GM21529 (cell line): ENCODE measurements at regions not wholly inside any gene's neighbourhood (a gene's known extent, or its start where the extent isn't known, plus 50 kb on each side); places are given as distances from the start of the nearest gene placed in this dataset.

Experiments used
- ATAC-seq: cut with Tn5 transposase; IDR thresholded peaks from one replicate; pipeline ENCODE4 v1.9.1; 2021; ENCODE audit not compliant: unreplicated experiment

DNA sequence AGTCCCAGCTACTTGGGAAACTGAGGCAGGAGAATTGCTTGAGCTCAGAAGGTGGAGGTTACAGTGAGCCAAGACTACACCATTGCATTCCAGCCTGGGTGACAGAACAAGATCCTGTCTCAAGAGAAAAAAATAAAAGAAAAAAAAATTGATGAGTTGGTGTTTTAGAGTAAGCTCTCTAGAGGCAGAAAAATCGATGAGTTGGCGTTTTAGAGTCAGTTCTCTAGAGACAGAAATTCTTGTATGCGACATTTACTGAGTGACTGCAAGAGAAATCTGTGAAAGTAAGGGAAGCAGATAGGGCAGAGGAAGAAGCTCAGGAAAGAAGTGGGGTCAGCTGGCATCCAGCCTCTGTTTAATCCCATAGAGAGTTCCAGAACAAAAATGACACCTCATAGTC is 298.7 kb upstream of the ARRDC4 start:
- ATAC-seq: no peak

DNA sequence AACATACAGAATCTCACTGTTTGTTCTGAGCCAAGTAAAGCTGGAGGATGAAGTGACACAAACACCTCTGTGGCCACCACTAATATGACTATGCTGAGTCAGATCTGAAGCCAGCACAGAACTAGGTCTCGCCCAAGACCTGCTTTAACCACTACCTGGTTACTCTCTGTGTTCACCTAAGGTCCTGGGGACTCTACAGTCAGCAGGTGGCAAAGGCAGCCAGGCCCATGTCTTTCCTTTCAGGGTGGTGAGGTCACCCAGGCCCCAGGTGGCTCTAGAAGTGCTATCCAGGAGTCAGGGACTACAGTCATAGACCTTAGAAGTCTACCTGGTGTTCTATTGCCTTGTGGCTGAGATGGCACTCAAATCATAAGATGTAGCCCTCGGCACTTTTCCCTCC is 287.9 kb upstream of the ARRDC4 start:
- ATAC-seq: no peak

DNA sequence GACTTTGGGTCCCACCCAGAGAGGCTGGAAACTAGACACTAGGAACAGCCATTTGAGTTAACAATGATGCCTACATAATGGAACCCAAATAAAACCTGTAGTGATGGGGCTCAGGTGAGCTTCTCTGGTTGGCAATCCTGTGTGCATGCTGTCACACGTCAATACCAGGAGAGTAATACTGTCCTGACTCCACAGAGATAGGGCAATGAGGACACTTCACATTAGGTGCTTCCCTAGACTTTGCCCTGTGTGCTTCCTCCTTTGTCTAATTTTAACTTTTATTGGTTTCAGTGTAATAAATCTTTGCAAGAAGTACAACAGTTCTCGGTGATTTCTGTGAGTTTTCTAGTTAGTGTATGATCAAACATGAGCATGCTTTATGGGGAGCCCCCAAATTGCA is 281.8 kb upstream of the ARRDC4 start:
- ATAC-seq: no peak

DNA sequence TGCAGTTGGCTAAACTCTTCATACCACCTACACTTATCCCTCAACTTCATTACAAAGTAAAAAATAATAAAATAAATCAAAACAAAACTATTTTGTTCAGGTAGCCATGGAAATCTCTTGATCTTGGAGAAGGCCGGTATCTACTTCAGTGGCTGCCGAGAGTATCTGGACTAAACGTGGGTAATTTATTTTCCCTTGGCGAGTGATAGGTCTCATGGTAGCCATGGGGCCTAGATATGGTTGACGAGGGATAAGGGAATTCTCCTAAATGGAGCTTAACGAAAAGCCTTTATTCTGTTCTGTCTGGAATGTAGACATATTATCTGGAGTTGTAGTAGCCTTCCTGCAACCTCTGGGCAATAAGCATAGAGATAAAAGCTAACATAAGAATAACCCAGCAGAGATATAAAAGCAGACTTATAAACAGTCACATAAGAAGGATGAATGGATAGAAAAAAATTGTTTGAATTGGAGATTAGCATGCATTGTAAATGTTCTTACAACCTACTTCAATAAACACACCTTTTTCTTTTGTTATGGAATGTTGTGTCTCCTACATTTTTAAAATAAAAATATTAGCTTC is 281.3 kb upstream of the ARRDC4 start:
- ATAC-seq: no peak

DNA sequence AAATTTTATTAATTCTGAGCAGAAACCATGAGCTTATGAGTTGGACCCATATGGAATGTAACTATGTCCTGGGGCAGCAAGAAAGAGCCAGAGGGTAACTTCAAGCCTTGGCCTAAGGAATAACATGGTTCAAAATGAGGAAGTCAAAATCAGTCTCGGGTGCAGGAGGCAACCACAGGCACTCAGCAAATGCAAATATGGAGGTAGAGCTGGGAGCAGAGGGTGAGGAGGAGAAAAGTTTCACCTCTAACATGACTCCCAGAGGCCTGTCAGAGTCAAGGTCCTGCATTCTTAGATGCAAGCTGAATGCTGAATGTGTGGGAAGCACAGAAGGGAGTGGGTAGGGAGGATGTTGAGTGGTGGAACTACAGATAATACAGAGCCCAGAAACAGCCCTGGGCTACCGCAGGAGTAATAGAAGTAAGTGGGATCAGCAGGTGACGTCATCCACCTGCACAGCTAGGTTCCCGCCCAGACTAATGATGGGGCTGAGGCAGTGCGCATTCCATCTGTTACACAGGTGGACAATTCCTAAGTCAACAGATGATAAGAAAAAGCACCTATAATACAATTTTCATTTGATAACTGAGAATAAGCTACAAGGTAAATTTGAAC is 279.8 kb upstream of the ARRDC4 start:
- no peak for ATAC-seq

DNA sequence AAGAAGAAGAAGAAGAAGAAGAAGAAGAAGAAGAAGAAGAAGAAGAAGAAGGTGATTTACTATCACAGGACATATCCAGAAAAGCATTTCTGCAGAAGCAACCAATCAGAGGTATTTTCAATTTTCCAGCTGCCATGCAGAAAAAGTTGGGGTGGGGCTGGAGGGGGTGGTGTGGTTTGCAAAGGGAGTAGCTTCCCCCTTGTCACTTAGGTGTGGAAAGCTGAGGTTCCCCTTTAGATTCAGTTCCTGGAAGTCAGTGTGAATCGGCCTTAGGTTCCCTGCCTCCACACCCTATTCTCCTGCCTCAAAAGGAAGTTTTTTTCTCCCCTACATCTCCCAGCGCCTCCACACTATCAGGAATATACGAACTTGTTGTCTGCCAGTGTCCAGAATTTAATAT is 276.7 kb upstream of the ARRDC4 start:
- ATAC-seq: no peak

DNA sequence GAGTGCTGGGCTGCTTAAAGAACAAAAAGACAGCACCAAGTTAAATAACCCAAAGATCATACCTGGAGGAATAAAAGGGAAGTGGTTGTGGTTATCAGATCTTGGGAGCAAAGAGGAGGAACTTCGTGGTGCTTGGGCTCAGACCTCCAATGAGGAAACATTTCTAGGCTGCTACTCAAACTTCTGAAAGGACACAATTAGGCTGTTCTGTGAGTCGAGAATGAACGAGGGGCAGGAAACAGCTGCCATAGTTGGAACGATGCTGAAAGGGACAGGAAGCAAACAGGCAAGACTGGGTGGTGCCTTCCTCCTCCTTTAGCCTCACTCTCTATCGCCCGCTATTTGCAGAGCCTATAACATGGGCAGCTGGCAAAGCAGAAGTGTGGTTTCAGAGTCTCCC is 276.3 kb upstream of the ARRDC4 start:
- no peak for ATAC-seq

DNA sequence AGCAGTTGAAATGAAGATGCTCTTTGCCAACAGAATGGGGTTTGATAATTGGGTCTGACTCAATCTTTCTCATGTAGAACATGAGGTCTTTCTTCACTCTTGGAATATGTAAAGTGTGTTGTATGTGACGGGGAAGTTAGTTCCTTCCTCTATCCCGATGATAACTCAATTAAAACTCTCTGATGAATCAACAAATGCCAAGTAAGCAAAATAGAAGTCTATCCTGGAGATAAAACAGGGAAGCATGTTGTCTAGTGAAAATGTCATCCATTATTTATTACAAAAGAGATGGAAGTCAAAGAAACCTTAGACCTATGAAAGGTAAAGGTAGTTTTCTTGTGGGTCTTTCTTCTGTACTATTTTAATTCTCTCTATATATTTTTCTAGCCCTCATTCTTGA is 274.2 kb upstream of the ARRDC4 start:
- no peak for ATAC-seq

DNA sequence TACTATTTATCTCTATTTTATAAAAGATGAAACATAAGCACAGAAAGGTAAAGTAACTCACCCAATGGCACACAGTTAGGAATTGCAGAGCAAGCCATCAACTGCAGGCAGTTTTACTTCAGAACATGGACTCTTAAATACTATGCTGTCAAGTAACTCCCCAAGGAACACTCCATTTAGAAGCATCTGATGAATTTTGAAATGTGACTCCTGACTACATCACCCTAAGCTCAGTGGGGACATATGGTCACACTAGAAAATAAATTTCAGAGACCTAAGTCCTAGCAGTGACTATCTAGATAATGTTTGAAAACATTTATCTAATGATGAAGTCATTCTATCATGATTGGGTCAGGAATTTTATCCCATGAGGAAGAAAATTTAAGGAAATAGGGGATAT is 272.8 kb upstream of the ARRDC4 start:
- ATAC-seq: no peak

DNA sequence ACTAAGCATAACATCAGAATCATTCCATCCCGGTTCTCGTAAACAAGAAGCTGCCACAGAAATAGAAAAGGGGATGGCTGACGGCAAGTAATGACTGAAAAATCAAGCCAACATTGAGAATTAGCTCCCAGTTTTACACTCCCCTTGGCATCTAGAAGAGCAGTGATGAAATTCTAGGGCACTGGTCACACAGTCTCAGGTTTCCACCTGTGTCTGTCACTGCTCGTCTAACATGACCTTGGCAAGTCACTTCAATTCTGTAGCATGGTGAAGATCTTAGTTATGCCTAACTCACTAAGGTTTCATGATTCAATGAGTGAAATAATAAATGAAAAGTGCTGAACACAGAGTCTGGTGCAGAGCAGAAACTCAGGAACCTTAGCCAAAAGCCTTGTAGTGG is 272.3 kb upstream of the ARRDC4 start:
- no peak for ATAC-seq

DNA sequence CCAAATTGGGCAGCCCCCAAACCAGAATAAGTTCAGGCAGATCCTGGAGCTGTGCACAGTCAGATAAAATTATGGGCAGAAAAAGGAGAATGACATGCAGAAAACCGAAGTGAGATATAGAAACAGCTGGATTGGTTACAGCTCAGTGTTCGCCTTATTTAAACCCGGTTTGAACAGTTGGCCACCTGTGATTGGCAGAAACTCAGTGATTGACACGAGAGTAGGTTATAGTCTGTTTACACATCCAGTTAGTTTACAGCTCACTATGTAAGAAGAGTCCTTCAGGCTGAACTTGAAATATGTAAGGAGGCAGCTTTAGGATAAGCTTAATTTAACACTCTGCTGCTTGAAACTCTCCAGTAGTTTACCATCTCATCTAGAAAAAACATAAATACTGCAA is 271.6 kb upstream of the ARRDC4 start:
- ATAC-seq: no peak

DNA sequence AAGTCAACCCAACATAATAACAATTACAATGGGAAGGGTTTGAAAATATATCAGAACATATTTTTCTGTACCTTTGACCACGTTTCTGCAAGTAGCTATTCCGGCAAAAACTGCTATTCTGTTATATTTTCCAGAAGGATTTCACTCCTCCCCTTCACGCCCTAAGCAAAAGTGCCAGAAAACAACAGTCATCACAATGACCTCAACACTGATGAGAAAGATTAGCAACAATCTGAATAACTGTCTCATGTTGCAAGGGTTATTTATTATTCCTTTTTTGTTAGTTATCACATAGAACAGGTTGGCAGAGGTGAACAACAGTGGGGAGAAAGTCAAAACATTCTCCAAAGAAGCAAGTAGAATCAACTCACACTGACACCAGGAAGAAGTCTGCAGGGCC is 269.4 kb upstream of the ARRDC4 start:
- ATAC-seq: no peak

DNA sequence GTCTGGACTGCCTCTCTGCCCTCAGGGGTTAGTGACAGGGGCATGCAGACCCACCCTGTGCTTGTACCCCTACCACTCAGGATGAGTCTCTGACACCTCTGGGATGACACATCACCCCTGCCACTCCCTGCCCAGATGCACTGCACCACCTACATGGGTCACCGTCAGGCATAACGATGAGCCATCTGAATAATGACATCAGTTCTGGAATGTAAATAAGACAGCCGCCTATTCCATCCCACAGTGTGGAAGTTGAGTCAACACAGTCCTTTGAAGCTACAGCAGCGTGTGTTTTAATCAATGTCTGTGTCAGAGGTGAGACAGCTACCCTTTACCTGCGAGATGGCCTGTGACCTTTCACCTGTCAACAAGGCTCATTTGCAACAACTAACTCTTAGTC is 268.7 kb upstream of the ARRDC4 start:
- ATAC-seq: no peak

DNA sequence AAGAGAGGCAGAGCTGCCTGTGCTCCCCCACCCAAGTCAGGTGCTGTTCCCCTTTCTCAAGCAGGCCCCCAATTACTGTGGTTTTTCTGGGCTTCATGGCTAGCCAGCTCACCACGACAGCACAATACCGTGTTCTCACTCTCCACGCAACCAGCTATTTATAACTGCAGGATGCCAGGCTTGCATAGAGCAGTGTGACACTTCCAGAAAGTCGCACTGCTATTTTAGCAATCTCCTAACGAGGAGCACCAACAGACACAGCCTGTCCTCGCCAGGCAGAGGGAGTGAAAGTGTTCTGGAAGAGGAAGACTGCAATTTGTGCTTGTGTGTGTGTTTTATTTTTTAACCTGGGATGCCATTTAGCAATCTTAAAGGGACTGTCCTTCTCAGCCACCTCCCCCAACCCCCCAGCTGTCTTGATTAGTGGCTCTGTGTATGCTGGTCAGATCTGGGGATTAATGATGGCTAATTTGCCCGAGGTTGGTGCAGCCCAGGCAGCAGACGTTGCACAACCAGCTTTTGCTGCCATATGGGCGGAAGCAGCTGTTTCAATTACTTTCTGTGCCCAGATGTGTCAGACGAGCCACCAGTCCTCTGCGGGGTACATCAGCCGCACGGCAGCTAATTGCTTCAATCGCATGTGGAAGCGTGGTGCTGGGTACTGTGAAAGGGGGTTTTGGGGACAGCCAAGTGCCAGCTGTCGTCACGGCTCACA is 268.0 kb upstream of the ARRDC4 start:
- ATAC-seq: no peak

DNA sequence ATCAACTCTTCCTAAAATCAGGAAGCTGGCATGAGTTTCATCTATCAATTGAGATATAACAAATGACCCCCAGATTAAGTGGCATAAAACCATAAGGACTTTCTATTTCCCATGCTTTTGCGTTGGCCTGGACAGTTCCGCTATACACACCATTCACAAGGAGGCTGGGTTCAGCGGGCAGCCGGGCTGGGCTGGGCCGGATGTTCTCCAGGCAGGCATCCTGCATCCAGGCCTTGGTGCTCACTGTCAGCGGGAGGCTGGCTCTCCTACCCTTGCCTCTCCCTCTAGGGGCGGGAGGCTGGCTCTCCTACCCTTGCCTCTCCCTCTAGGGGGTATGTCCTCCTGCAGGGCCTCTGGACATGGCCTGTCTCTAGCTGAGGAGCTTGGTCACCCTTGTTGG is 266.0 kb upstream of the ARRDC4 start:
- no peak for ATAC-seq

DNA sequence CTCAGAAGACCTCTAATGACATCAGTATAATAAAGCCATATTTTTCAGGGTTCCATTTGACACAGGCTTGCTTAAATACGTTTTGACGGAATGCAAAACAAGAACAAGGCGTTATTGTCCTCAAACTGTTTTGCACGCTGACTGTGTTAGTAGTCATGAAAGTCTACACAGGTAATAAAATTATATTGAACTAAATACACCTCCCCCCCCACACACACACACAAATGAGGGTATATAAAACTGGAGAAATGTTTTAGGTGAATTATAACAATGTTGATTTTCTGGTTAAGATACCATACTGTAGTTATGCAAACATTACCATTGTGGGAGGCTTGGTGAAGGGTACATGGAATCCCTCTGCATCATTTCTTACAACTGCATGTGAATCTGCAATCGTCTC is 257.1 kb upstream of the ARRDC4 start:
- no peak for ATAC-seq

DNA sequence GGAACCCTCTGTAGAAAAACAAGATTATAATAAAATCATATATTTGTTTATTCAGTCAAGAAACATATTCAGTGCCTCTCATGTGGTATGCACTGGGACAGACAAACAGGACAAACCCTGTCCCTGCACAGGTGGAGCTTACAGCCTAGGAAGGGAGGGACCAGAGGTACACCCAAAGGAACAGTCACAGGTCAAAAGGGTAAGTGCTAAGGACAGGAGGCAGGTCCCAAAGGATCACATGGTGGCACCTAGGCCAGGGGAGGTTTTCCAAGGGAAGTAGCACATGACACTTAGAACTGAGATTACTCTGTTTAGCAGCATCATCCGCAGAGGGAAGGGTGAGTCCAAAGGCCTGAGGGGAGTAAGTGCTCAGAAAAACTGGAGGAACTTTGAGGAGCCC is 254.4 kb upstream of the ARRDC4 start:
- ATAC-seq: no peak

DNA sequence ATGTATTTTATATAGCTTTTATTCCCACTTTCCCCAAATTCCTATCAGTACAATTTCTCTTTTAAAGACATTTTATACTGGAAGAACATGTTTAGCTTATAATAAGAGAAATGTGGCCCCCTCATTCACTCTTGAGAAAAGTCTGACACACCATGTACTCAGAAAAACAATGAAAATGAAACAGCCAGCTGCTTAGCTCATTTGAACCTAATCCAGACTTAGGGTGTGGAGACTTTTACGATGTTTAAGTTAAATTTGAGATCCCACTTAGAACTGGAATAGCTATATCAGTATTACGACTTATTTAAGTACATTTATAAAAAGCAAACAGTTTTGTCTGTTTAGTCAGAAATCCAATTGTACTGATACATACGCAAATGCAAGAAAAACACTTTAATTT is 252.3 kb upstream of the ARRDC4 start:
- no peak for ATAC-seq

DNA sequence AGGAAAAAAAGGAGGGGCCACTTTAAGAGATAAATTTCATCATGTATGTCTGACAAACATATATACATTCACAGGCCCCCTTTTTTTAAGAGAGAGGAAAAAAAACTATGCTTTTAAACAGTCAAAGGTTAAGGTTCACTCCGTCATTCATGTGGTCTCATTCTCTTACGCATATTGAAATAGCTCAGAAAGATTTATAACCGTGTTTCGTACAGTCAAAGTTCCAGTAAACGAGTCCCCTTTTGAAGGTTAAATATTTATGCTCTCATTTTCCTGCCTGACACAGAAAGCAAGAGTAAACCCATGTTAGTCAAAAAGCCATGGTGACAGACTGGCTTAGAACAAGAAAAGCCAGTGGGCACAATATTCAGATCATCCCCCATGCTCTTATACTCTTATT is 248.0 kb upstream of the ARRDC4 start:
- no peak for ATAC-seq

DNA sequence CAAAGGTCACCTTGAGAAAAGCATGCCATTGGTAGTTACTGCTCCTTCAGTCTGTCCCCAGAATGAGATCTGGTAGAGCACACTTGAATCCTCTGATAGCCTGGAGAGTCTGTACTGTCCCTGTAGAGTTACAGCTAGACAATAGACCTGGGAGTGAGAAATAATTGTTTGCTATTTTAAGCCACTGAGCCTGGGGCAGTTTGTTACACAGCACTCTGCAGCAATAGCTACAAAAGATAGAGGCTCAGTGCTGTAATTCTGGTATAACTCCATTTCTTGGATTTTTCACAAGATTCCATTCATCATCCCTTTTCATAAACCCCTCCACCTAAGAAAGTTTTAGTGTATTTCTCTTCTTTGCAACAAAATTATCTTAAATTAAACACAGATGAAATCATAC is 242.7 kb upstream of the ARRDC4 start:
- ATAC-seq: no peak

DNA sequence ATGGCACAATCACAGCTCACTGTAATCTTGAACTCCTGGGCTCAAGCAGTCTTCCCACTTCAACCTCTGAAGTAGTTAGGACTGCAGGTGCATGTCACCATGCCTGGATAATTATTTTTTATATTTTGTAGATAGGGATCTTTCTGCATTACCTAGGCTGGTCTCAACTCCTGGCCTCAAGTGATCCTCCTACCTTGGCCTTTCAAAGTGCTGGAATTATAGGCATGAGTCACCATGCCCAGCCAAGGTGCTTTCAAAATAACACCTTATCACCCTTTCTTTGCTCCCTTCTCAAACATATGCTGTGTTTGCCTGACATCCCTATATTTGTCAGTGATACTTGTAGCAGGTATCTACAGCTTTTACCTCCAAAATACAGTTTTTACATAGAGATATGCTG is 242.0 kb upstream of the ARRDC4 start:
- no peak for ATAC-seq

DNA sequence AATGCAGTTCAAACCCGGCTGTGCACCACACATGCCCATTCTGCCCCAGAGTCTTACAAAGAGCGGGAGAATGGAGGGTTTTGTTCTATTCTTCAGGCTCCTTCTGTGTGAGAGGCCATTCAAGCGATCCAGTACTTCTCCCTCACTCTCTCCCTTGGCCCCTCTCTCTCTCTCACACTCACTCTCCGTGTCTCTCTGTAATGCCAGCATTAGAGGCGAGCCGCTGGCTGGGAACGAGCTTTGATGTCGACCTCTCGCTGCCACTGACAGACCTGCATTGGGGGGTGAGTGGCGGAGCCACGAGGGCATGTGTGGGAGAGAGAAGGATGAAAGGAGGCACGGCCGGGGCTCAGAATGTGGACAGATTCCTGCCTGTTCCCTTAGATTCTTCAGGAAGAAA is 231.7 kb upstream of the ARRDC4 start:
- no peak for ATAC-seq

DNA sequence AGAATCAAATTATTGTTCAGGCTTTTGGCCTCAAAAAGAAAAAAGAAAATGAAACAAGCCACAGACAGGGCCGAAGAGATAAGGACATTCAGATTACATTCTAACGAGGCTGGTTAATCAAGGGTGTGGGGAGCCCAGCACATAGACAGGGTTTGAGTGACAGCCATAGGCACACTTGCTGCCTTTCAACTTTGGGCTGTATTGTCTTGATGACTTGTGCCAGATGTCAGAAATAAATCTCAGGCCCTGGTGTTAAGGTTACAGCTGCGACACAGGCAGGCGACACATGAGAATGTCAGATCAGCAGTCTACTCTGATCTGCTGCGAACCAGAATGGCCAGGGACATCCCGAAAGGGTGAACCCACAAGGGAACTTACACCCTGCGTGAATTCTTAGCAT is 231.2 kb upstream of the ARRDC4 start:
- ATAC-seq: no peak
